ENCODE measurements at regions not wholly inside any gene's neighbourhood (a gene's known extent, or its start where the extent isn't known, plus 50 kb on each side); places are given as distances from the start of the nearest gene placed in this dataset.

DNA sequence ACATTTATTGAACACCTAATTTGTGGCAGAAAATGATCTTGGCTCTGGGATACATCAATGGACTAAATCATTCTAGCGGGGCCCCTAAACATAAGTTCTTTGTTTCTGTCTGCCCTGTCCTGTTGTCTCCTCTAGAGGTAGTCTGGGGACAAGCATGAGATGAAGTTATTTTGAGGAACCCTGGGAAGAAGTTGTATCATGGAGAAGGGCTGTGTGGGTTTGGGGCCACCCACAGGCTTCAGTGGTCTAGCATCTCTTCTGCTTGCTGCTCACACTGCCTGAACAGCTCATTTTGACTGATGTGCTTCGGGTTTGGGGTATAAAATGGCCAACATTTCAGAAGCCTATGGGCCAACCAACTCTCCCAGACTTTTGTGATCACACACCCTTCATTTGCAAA lies 50.3 kb upstream of the OSBPL11 start:
- TF ChIP-seq CTCF (IDR thresholded peaks at IDR 0.05) (no peak), POLR2A (IDR thresholded peaks at IDR 0.05) (no peak)

All from heart left ventricle (tissue), 13 donors.